ENCODE measurements at regions not wholly inside any gene's neighbourhood (a gene's known extent, or its start where the extent isn't known, plus 50 kb on each side); places are given as distances from the start of the nearest gene placed in this dataset.

DNA sequence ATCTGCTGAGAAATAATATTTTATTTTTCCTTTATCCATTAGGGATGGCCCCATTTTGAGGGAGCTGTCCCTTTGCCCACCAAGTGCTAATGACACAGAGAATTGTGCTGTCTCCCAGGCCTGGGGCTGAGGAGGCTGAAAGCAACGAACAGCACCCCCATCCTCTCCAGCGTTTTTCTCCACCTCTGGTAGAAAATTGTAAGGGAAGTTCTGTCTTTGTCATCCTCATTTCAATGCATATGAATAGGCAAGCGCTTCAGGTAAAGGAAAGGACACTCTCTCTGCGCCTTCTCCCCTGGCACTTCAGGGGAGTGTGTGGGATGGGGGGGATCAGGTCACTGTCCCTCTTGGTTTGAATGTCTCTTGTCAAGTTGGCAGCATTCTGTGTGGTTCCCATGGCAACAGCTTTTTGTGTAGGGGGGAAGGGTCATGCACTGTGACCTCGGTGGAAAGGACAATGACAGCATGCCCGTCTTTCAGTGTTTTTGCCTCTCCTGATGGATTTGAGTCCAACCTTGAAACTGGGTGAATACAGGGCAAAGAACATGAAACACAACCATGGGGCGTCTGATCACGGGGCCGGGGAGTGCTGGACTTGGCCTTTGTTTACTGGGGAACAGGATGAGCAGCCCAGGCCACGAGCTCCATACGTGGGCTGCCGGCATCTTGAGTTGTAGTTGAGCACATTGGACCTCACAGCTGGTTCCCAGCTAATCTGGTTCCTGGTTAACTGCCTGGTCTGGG is 230.2 kb downstream of the VRK1 start:
- in situ Hi-C loops (cut with HindIII; ENCODE audit: low sequenced_read_pairs): no loop called here

GRCh38 chr14:97028382-97028781 is 231.2 kb downstream of the VRK1 start:
- in situ Hi-C loops (cut with HindIII; ENCODE audit: low sequenced_read_pairs): no loop called here

- in situ Hi-C loops (cut with HindIII; ENCODE audit: low sequenced_read_pairs): no loop called here
Observed at GRCh38 chr14:97029800-97030199, 232.6 kb downstream of the VRK1 start.

- in situ Hi-C loops (cut with HindIII; ENCODE audit: low sequenced_read_pairs): no loop called here
Observed at GRCh38 chr14:97031530-97031929, 234.3 kb downstream of the VRK1 start.

GRCh38 chr14:97033556-97034081 is 236.4 kb downstream of the VRK1 start:
- in situ Hi-C loops (cut with HindIII; ENCODE audit: low sequenced_read_pairs): no loop called here

GRCh38 chr14:97036086-97036852 is 239.1 kb downstream of the VRK1 start:
- in situ Hi-C loops (cut with HindIII; ENCODE audit: low sequenced_read_pairs): no loop called here

DNA sequence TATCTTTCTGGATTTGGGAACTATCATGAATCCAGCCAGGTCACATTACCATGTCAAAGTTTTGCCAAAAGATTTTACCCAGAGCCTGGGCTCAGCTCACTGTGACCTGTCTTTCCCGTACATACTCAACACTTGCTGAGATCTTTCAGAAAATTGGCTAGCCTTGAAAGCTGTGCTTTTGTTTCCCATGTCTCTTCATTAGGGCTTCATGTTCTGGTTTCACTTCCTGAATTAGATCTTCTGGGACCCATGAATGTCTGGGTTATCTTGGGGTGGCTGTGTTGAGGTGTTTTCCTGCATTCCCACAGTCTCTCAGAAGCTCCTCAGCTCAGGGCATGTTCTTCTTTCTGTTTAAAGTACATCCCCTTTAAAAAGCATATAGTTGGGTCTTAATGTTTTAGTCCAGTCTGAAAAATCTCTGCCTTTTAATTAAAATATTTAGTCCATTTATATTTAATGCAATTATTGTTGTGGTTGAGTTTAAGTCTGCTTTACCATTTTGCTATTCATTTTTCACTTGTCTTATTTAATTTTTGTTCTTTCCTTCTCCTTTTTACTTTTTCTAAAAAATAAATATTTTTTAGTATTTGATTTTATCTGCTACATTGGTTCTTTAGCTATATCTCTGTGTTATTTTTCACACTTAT is 242.7 kb downstream of the VRK1 start:
- in situ Hi-C loops (cut with HindIII; ENCODE audit: low sequenced_read_pairs): no loop called here

DNA sequence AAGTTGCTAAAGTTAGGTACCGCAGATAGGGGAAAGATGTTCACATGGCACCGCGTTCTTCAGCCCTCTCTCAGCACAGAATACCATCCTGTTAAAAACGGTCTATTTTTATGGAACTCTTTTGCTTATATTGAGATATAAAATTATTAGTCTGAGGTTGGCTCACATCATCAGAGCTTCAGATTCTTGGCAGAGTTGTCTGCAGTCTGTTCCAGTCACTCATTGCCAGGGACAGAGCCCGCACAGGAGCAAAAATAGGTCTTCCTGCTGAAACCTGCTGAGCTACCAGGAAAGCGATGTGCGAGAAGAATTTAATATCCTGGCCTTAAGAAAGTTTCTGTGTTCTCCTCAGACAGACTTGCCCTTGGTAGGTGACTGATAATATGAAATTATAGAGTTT is 249.8 kb downstream of the VRK1 start:
- in situ Hi-C loops (cut with HindIII; ENCODE audit: low sequenced_read_pairs): no loop called here

GRCh38 chr14:97052001-97052400 is 254.8 kb downstream of the VRK1 start:
- in situ Hi-C loops (cut with HindIII; ENCODE audit: low sequenced_read_pairs): no loop called here

DNA sequence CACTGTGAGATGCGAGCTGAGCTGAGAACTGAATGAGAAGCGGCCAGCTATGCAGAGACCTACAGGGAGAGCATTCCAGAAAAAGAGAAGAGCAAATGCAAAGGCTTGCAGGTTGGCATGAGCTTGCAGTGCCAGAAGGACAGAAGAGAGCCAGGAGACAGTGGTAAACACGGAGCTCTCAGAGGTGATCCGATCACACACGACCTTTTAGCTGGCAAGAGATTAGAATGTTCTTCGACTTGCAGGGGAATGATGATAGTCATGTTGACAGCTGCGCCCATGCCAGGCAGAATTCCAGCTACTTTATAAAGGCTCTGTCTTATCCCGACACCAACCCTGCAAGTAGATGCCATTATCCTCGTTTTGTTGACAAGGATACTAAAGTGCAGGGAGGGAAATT is 256.8 kb downstream of the VRK1 start:
- in situ Hi-C loops (cut with HindIII; ENCODE audit: low sequenced_read_pairs): no loop called here

GRCh38 chr14:97055355-97055754 is 258.2 kb downstream of the VRK1 start:
- in situ Hi-C loops (cut with HindIII; ENCODE audit: low sequenced_read_pairs): no loop called here

DNA sequence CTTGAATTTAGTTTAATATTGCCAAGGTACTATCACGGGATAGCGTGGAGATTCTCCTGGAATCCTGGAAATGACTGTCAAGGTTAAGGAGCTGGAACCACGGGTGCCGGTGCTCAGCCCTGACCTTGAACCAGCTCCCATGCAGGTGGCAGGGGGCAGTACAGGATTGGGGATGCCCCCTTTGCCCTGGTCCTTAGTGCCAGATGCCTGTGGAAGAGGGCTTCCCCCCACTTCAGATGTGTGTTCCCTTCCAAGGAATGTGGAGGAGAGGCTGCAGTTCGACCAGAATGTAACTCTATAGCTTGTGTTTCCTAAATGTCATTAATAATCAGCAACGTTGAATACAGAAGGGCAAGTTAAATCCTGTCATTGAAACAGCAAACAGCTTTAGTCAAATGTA is 258.9 kb downstream of the VRK1 start:
- in situ Hi-C loops (cut with HindIII; ENCODE audit: low sequenced_read_pairs): no loop called here

- in situ Hi-C loops (cut with HindIII; ENCODE audit: low sequenced_read_pairs): no loop called here
Observed at GRCh38 chr14:97057238-97058073, 260.3 kb downstream of the VRK1 start.

- in situ Hi-C loops (cut with HindIII; ENCODE audit: low sequenced_read_pairs): no loop called here
Observed at GRCh38 chr14:97058074-97058467, 260.9 kb downstream of the VRK1 start.

DNA sequence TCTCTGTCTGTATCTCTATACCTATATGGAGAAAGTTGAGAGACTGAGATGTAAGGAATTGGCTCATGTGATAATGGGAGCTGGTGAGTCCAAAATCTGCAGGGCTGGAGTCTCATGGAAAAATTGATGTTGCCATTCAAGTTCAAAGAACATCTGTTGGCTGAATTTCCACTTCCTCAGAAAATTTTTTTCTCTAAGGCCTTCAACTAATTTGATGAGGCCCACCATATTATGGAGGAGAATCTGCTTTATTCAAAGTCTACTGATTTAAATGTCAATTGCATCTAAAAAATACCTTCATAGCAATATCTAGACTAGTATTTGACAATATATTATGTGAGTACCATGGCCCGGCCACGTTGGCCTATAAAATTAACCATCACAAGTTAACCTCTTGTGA is 261.4 kb downstream of the VRK1 start:
- in situ Hi-C loops (cut with HindIII; ENCODE audit: low sequenced_read_pairs): no loop called here

DNA sequence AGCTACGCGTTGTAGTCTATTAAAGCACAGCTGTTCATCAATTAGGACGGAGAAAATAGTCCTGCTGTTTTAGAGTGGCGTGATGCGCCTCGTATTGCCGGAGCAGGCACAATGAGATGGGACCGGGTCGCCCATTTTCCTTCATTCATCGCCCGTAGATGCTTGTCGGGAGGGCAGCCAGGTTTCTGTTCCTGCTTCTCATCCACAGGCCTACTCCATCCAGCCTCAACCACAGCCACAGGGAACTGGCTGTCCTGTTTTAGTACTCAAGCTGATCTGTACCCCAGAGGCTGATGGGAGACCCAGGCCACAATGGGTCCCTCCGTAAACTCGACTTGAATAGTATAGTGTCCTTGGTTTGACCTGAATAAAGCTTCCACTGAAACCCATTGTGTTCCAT is 264.0 kb downstream of the VRK1 start:
- in situ Hi-C loops (cut with HindIII; ENCODE audit: low sequenced_read_pairs): no loop called here

- in situ Hi-C loops (cut with HindIII; ENCODE audit: low sequenced_read_pairs): no loop called here
Observed at GRCh38 chr14:97061714-97062113, 264.5 kb downstream of the VRK1 start.

- in situ Hi-C loops (cut with HindIII; ENCODE audit: low sequenced_read_pairs): no loop called here
Observed at GRCh38 chr14:97065305-97066067, 268.3 kb downstream of the VRK1 start.

- in situ Hi-C loops (cut with HindIII; ENCODE audit: low sequenced_read_pairs): no loop called here
Observed at GRCh38 chr14:97066068-97066899, 269.1 kb downstream of the VRK1 start.
